Thyroid gland (tissue), 4 donors: ENCODE measurements at regions not wholly inside any gene's neighbourhood (a gene's known extent, or its start where the extent isn't known, plus 50 kb on each side); places are given as distances from the start of the nearest gene placed in this dataset.

ENCODE experiments used
- POLR2A ChIP-seq, 2 donors: fragments of 450-650 bp; IDR thresholded peaks; one replicate each; pipeline ENCODE4 v1.6.1; 2017; ENCODE audit warnings: antibody characterized with exemption in 2 of 2, mild to moderate bottlenecking in 2 of 2, moderate library complexity in 1 of 2
- TF ChIP-seq, protein P1 (sequence below), 6 experiments: fragments of 200-600 bp in 3 of 6; fragments of 450-650 bp in 3 of 6; sonication (generic) in 3 of 6; IDR thresholded peaks; one replicate each; pipeline ENCODE4 v1.5.1; 2016 to 2019; ENCODE audit warnings: antibody characterized with exemption in 6 of 6, mild to moderate bottlenecking in 2 of 6, inconsistent platforms in 1 of 6, moderate library complexity in 1 of 6

DNA sequence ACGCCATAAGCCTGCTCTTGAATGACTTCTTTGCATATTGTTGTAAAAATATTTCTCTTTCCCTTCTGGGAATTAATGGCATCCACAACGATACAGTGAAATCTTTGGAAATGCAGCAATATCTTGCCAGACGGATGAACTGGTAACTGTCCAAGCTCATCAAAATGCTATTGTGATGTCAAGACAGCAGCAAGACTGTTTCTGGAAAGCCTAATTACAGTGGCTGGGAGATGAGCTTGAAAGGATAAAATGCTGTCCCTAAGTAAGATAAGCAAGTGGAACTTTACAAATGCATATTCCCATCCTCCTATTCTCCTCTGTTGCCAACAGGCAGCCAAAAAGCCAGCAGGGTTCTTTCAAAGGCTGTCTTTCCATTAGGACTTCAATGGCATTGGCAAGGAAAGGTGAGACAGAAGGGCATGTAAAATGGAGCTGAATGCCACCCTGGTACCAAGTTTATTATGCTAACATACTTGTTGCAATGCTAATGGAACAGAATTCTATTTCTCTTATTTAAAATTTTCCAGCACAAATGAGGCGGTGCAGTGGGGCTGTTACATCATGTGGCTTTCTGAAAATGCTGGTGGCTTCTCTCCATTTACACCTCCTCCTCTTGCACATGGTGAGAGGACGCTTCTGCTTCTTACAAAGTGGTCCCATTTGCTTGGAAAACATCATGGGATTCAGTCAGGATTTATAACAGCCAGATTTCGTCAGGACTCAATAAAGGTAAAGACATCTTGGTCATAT, 178.3 kb upstream of the PTER start:
- TF ChIP-seq, protein P1, sequence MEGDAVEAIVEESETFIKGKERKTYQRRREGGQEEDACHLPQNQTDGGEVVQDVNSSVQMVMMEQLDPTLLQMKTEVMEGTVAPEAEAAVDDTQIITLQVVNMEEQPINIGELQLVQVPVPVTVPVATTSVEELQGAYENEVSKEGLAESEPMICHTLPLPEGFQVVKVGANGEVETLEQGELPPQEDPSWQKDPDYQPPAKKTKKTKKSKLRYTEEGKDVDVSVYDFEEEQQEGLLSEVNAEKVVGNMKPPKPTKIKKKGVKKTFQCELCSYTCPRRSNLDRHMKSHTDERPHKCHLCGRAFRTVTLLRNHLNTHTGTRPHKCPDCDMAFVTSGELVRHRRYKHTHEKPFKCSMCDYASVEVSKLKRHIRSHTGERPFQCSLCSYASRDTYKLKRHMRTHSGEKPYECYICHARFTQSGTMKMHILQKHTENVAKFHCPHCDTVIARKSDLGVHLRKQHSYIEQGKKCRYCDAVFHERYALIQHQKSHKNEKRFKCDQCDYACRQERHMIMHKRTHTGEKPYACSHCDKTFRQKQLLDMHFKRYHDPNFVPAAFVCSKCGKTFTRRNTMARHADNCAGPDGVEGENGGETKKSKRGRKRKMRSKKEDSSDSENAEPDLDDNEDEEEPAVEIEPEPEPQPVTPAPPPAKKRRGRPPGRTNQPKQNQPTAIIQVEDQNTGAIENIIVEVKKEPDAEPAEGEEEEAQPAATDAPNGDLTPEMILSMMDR (IDR thresholded peaks at IDR 0.05), result no peak
- TF ChIP-seq POLR2A (IDR thresholded peaks at IDR 0.05), result no peak
